NT2/D1 (cell line): ENCODE measurements at regions not wholly inside any gene's neighbourhood (a gene's known extent, or its start where the extent isn't known, plus 50 kb on each side); places are given as distances from the start of the nearest gene placed in this dataset.

ENCODE experiments used
- DNase-seq: peaks from one replicate; pipeline ENCODE4 v3.0.0-alpha.2; 2011; ENCODE audit warnings: low read depth, low spot score
- H3K27me3 ChIP-seq: 2 replicates; pipeline ENCODE4 v1.6.0; 2011; ENCODE audit warnings: mild to moderate bottlenecking; ENCODE audit not compliant: insufficient read length, insufficient read depth
- H3K36me3 ChIP-seq: 2 replicates; pipeline ENCODE4 v1.6.1; 2011; ENCODE audit warnings: mild to moderate bottlenecking, low read length, mixed read lengths; ENCODE audit not compliant: insufficient read depth, insufficient read length
- H3K4me1 ChIP-seq: 2 replicates; pipeline ENCODE4 v1.5.1; 2011; ENCODE audit not compliant: insufficient read depth, insufficient read length
- H3K4me3 ChIP-seq: 2 replicates; pipeline ENCODE4 v1.5.1; 2011; ENCODE audit warnings: low read depth; ENCODE audit not compliant: insufficient read length
- H3K9ac ChIP-seq: 2 replicates; pipeline ENCODE4 v1.6.0; 2011; ENCODE audit warnings: low read depth; ENCODE audit not compliant: insufficient read length
- H3K9me3 ChIP-seq: 2 replicates; pipeline ENCODE4 v1.5.1; 2011; ENCODE audit warnings: mild to moderate bottlenecking, low read length; ENCODE audit not compliant: insufficient read depth
- SUZ12 ChIP-seq: IDR thresholded peaks from 2 replicates; pipeline ENCODE4 v1.6.1; 2011; ENCODE audit not compliant: insufficient read length, insufficient read depth; ENCODE audit errors: extremely low read depth
- YY1 ChIP-seq: IDR thresholded peaks from 2 replicates; pipeline ENCODE4 v1.6.1; 2011; ENCODE audit not compliant: insufficient read length, insufficient read depth
- ZNF274 ChIP-seq: IDR thresholded peaks from 2 replicates; pipeline ENCODE4 v1.6.1; 2011; ENCODE audit warnings: mild to moderate bottlenecking, low read depth, low read length

DNA sequence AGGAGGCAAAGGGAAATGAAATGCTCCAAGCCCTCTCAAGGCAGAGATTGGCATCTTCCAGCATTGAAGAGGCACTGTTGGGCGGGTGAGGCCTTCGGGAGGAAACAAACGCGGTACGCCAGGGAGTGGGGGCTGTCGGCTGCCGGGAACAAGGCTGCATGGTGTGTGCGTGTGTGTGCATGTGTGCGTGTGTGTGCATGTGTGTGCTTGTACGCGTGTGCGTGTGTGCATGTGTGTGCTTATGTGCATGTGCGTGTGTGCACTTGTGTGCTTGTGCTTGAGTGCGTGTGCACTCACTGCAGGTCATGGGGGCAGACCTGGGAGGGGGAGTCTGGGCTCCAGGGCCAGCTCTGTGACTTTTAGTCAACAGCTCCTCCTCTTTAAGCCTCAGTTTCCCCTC lies 113.6 kb upstream of the ADRA2C start:
- Histone ChIP-seq H3K27me3 (peaks cover 13% of the 10 kb centered on the region), H3K4me3 (no peak overlapping the region), H3K9me3 (no peaks in the 10 kb centered on the region), H3K9ac (no peak overlapping the region), H3K36me3 (no peaks in the 10 kb centered on the region), H3K4me1 (peaks cover 18% of the 10 kb centered on the region)
- TF ChIP-seq SUZ12 (no peak), YY1 (no peak), ZNF274 (no peak)
- DNase-seq: no peak

DNA sequence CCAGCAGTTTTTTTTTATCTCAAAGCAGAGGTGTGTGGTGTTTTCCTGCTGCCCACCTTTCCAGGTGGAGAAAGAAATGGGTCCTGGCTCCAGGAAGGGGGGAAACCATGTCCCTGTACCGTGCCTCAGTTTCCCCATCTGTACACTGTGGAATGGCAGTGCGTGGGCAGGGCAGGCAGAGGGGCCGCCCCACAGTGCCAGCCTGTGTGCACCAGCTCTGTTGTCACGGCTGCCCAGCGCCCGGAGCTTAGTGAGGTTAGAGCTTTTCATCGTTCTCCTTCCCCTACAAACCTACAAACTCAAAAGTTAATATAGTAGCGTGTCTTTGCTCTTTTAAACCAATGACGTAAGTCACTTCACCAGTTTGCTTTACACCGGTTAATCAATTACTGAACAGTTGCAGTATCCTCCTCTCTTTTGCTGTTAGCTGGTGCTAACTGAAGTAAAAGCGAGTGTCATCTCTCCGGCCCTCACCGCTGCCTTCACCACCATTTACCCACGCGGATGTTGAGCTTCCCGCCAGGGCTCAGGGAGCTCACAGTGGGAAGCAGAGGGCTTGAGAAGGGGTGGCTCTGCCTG lies 114.8 kb upstream of the ADRA2C start:
- Histone ChIP-seq H3K9ac (no peak overlapping the region), H3K9me3 (no peaks in the 10 kb centered on the region), H3K4me3 (no peak overlapping the region), H3K27me3 (peaks cover 13% of the 10 kb centered on the region), H3K4me1 (peaks cover 17% of the 10 kb centered on the region), H3K36me3 (no peaks in the 10 kb centered on the region)
- TF ChIP-seq ZNF274: no peak
- no peak for TF ChIP-seq YY1
- TF ChIP-seq SUZ12: no peak
- DNase-seq: no peak

DNA sequence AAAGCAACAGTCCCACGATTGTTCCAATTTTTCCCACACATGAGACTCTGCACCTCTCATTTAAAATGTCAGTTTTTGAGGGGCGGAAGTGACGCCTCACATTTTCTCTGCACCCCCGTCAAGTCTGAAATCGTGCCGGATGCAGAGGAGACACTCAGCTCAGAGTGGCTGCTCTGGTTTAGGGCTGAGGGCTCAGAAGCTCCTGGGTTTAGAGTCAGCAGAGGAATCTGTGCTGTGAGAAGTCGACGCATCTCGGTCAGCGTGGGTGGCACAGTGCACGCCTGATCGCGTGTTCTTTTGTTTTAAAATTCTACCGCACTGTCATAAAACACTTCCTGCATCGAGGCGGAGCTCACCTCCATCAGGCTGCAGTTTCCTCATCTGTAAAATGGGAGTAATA lies 116.7 kb upstream of the ADRA2C start:
- Histone ChIP-seq H3K4me3 (no peak overlapping the region), H3K36me3 (no peaks in the 10 kb centered on the region), H3K9me3 (no peaks in the 10 kb centered on the region), H3K4me1 (peaks cover 20% of the 10 kb centered on the region), H3K27me3 (peaks cover 13% of the 10 kb centered on the region), H3K9ac (no peak overlapping the region)
- TF ChIP-seq SUZ12 (no peak), ZNF274 (no peak), YY1 (no peak)
- DNase-seq: no peak

DNA sequence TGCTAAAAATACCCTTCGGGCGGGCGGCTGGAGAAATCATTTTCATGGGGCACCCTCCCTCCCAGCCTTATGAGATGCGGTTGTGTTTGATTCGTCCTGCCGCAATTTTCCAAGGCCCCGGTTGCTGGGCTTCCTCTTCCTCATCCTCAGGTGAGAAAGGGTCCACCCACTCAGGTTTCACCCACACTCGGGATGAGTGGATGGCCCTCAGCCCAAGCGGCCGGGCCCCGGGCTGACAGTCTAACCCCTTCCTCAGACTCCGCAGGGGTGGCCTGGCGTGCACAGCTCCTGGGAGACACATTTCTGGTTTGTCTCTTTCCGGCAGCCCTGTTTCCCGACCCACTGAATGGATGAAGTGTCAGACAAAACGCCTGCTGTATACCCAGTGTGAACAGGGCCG lies 116.5 kb upstream of the LRPAP1 start:
- TF ChIP-seq YY1 (no peak), ZNF274 (no peak), SUZ12 (no peak)
- no peaks in the 10 kb centered on the region for H3K9me3 ChIP-seq
- H3K27me3 ChIP-seq: peaks cover 13% of the 10 kb centered on the region
- H3K36me3 ChIP-seq: no peaks in the 10 kb centered on the region
- H3K4me1 ChIP-seq: peaks cover 23% of the 10 kb centered on the region
- H3K4me3 ChIP-seq: no peak overlapping the region
- DNase-seq: no peak
- no peak overlapping the region for H3K9ac ChIP-seq

DNA sequence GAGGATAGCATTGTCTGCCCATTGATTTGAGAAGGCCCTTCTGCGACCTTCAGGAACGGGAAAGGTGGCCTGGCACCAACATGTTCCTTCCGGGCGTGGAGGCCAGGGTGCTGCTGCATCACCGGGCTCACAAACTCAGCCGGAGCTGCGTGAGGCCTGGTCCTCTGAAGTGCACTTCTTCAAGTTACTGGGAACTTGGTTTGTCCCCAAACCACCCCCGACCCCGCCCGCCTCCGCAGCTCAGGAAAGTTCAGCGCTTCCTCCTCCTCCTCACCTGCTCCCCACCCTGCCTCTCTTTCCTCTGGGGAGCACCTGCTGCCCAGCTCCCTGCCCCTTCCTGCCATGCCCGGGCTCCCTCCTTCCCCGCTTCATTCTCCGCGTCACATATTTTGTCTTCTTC lies 116.0 kb upstream of the LRPAP1 start:
- H3K36me3 ChIP-seq: no peaks in the 10 kb centered on the region
- TF ChIP-seq ZNF274: no peak
- no peak for TF ChIP-seq YY1
- no peak for TF ChIP-seq SUZ12
- H3K4me1 ChIP-seq: peaks cover 27% of the 10 kb centered on the region
- no peaks in the 10 kb centered on the region for H3K9me3 ChIP-seq
- DNase-seq: no peak
- no peak overlapping the region for H3K9ac ChIP-seq
- no peak overlapping the region for H3K4me3 ChIP-seq
- peaks cover 13% of the 10 kb centered on the region for H3K27me3 ChIP-seq

DNA sequence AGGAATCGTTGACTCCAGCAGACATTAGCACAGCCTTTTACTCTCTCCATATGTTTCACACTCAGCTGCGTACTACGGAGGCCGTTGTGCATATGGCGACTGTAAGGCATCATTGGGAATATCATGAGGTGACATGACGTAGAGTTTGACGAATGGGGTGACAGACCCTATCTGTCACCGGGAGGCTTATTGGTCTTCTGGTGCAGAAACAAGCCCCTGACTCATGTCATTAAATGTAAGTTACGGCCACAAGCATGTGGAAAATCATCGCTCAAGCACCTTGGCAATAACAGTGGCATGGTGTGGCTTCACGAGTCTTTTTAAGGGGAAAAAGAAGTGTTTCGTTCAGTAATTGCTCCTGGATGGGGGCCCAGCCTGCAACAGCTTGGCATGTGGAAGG lies 115.2 kb upstream of the LRPAP1 start:
- H3K4me1 ChIP-seq: peaks cover 27% of the 10 kb centered on the region
- H3K4me3 ChIP-seq: no peak overlapping the region
- TF ChIP-seq YY1: no peak
- no peak for TF ChIP-seq SUZ12
- TF ChIP-seq ZNF274: no peak
- no peaks in the 10 kb centered on the region for H3K36me3 ChIP-seq
- no peak overlapping the region for H3K9ac ChIP-seq
- no peak for DNase-seq
- peaks cover 13% of the 10 kb centered on the region for H3K27me3 ChIP-seq
- no peaks in the 10 kb centered on the region for H3K9me3 ChIP-seq

DNA sequence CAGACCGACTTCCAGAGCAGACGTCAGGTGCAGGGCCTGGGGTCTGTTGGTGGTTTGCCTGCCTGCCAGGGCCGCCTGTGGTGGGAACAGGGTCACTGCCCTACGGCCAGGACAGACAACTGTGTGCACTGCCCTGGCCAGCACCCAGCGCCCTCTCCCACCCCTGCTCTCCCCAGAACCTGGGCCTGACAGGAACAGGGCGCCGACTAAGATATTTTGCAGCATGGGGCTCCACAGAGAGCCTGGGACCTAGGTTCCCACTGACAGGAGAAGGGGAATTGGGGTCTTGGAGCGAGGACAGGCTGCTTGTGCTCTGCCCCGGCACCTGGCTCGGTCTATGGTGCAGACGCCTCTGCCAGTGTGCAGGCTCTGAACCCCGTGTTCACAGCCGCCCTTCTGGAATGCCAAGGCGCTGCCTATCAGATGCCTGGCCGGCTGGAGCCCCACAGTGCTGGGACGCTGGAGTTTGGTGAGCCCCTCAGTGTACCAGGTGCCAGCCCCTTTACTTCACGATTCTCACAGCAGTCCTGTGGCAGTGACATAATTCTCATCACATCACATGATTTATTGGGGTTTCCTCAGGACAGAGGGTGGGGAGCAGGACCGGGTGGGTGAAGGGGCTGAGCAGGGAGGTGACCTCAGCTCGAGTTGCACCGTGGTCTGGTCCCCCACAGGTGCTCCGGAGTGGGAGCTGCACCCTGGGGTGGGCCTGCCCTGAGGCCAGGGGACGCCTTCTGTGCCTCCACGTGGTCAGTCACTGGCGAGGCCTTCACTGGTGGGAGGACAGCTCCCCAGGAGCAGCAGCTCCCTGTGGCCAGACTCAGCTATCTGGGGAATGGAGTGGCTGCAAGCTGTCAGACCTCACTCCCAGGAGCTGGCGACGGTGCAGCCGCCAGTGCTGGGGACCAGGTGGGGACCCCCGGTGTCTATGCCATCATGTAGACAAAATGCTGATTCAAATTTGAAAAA lies 113.8 kb upstream of the LRPAP1 start:
- no peak overlapping the region for H3K9ac ChIP-seq
- TF ChIP-seq ZNF274 (no peak), YY1 (no peak), SUZ12 (no peak)
- H3K27me3 ChIP-seq: peaks cover 13% of the 10 kb centered on the region
- H3K9me3 ChIP-seq: no peaks in the 10 kb centered on the region
- DNase-seq: no peak
- H3K36me3 ChIP-seq: no peaks in the 10 kb centered on the region
- H3K4me1 ChIP-seq: peaks cover 25% of the 10 kb centered on the region
- no peak overlapping the region for H3K4me3 ChIP-seq
